SIG-M5 treated with dmso at 0.1 percent for 504 hours (cell line): ENCODE measurements at regions not wholly inside any gene's neighbourhood (a gene's known extent, or its start where the extent isn't known, plus 50 kb on each side); places are given as distances from the start of the nearest gene placed in this dataset.
"Not testable (repeated sequence)": the region's sequence is repeated elsewhere in the genome, so short reads cannot be mapped to it uniquely, and the experiment has no call there.

Experiments
- DNase-seq: peaks from one replicate; lab custom pipeline; 2025; ENCODE audit not compliant: unreplicated experiment; lab: John Stamatoyannopoulos, UW

GRCh38 chr12:38016602-38017001 is 300.0 kb upstream of the ALG10B start:
- no peak for DNase-seq

GRCh38 chr12:38025916-38026315 is 290.7 kb upstream of the ALG10B start:
- DNase-seq, result no peak

GRCh38 chr12:38053113-38053512 is 263.5 kb upstream of the ALG10B start:
- no peak for DNase-seq

- DNase-seq, result no peak
Observed at GRCh38 chr12:38053655-38054464, 262.7 kb upstream of the ALG10B start.

- no peak for DNase-seq
Observed at GRCh38 chr12:38056701-38057689, 259.6 kb upstream of the ALG10B start.

- no peak for DNase-seq
Observed at GRCh38 chr12:38099686-38100085, 216.9 kb upstream of the ALG10B start.

- no peak for DNase-seq
Observed at GRCh38 chr12:38101753-38102152, 214.8 kb upstream of the ALG10B start.

- no peak for DNase-seq
Observed at GRCh38 chr12:38102197-38102596, 214.4 kb upstream of the ALG10B start.

- no peak for DNase-seq
Observed at GRCh38 chr12:38110026-38110699, 206.4 kb upstream of the ALG10B start.

- no peak for DNase-seq
Observed at GRCh38 chr12:38113991-38114390, 202.6 kb upstream of the ALG10B start.

GRCh38 chr12:38116968-38117367 is 199.6 kb upstream of the ALG10B start:
- DNase-seq, result no peak

GRCh38 chr12:38118632-38119031 is 197.9 kb upstream of the ALG10B start:
- DNase-seq, result no peak

- DNase-seq, result no peak
Observed at GRCh38 chr12:38120438-38120837, 196.1 kb upstream of the ALG10B start.

GRCh38 chr12:38123028-38123427 is 193.5 kb upstream of the ALG10B start:
- not testable (repeated sequence) for DNase-seq

GRCh38 chr12:38123566-38124246 is 192.9 kb upstream of the ALG10B start:
- DNase-seq, result no peak

- no peak for DNase-seq
Observed at GRCh38 chr12:38124247-38125012, 192.1 kb upstream of the ALG10B start.

- no peak for DNase-seq
Observed at GRCh38 chr12:38132139-38132538, 184.4 kb upstream of the ALG10B start.

- DNase-seq, result no peak
Observed at GRCh38 chr12:38137287-38137686, 179.3 kb upstream of the ALG10B start.

GRCh38 chr12:38137716-38138115 is 178.9 kb upstream of the ALG10B start:
- no peak for DNase-seq
